HL-60 (cell line): ENCODE measurements at regions not wholly inside any gene's neighbourhood (a gene's known extent, or its start where the extent isn't known, plus 50 kb on each side); places are given as distances from the start of the nearest gene placed in this dataset.

Source experiments
- DNase-seq, 2 experiments: peaks; one replicate each; pipeline ENCODE4 v3.0.0-alpha.2; 2010 to 2020; ENCODE audit warnings: low read depth in 1 of 2, low spot score in 1 of 2
- H3K27ac ChIP-seq: fragments of 250-450 bp; sonication (Bioruptor Pico); replicated peaks from 2 replicates; pipeline ENCODE4 v1.5.1; 2020; ENCODE audit warnings: mild to moderate bottlenecking, moderate library complexity
- H3K27me3 ChIP-seq: fragments of 250-450 bp; sonication (Bioruptor Pico); 2 replicates; pipeline ENCODE4 v1.5.1; 2021; ENCODE audit warnings: mild to moderate bottlenecking, moderate library complexity; ENCODE audit not compliant: insufficient read depth, poor library complexity, severe bottlenecking
- H3K4me3 ChIP-seq: replicated peaks from 2 replicates; pipeline ENCODE4 v1.5.1; 2011; ENCODE audit warnings: mild to moderate bottlenecking, control low read depth, low read length; ENCODE audit not compliant: insufficient read depth
- GABPA ChIP-seq: IDR thresholded peaks from 2 replicates; pipeline ENCODE4 v1.6.1; 2012; ENCODE audit warnings: low read depth
- POLR2AphosphoS5 ChIP-seq: IDR thresholded peaks from 2 replicates; pipeline ENCODE4 v1.6.1; 2012; ENCODE audit warnings: low read depth
- SPI1 ChIP-seq: IDR thresholded peaks from 2 replicates; pipeline ENCODE4 v1.6.1; 2012; ENCODE audit warnings: low read depth, mild to moderate bottlenecking, borderline replicate concordance
- TF ChIP-seq, protein P1 (sequence below): IDR thresholded peaks from 2 replicates; pipeline ENCODE4 v1.6.1; 2012; ENCODE audit warnings: low read depth; ENCODE audit not compliant: insufficient replicate concordance
- TF ChIP-seq, protein P2 (sequence below): IDR thresholded peaks from one replicate; pipeline ENCODE4 v1.5.1; 2011; ENCODE audit warnings: low read length, control low read depth, inconsistent platforms; ENCODE audit not compliant: insufficient read depth

GRCh38 chr4:13054420-13054970, 429.6 kb downstream of the RAB28 start:
- Histone ChIP-seq H3K27me3 (no peaks in the 10 kb centered on the region), H3K4me3 (no peak overlapping the region), H3K27ac (no peak overlapping the region)
- TF ChIP-seq, protein P1, sequence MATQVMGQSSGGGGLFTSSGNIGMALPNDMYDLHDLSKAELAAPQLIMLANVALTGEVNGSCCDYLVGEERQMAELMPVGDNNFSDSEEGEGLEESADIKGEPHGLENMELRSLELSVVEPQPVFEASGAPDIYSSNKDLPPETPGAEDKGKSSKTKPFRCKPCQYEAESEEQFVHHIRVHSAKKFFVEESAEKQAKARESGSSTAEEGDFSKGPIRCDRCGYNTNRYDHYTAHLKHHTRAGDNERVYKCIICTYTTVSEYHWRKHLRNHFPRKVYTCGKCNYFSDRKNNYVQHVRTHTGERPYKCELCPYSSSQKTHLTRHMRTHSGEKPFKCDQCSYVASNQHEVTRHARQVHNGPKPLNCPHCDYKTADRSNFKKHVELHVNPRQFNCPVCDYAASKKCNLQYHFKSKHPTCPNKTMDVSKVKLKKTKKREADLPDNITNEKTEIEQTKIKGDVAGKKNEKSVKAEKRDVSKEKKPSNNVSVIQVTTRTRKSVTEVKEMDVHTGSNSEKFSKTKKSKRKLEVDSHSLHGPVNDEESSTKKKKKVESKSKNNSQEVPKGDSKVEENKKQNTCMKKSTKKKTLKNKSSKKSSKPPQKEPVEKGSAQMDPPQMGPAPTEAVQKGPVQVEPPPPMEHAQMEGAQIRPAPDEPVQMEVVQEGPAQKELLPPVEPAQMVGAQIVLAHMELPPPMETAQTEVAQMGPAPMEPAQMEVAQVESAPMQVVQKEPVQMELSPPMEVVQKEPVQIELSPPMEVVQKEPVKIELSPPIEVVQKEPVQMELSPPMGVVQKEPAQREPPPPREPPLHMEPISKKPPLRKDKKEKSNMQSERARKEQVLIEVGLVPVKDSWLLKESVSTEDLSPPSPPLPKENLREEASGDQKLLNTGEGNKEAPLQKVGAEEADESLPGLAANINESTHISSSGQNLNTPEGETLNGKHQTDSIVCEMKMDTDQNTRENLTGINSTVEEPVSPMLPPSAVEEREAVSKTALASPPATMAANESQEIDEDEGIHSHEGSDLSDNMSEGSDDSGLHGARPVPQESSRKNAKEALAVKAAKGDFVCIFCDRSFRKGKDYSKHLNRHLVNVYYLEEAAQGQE, result no peak
- no peak for TF ChIP-seq POLR2AphosphoS5
- TF ChIP-seq SPI1, result no peak
- TF ChIP-seq, protein P2, sequence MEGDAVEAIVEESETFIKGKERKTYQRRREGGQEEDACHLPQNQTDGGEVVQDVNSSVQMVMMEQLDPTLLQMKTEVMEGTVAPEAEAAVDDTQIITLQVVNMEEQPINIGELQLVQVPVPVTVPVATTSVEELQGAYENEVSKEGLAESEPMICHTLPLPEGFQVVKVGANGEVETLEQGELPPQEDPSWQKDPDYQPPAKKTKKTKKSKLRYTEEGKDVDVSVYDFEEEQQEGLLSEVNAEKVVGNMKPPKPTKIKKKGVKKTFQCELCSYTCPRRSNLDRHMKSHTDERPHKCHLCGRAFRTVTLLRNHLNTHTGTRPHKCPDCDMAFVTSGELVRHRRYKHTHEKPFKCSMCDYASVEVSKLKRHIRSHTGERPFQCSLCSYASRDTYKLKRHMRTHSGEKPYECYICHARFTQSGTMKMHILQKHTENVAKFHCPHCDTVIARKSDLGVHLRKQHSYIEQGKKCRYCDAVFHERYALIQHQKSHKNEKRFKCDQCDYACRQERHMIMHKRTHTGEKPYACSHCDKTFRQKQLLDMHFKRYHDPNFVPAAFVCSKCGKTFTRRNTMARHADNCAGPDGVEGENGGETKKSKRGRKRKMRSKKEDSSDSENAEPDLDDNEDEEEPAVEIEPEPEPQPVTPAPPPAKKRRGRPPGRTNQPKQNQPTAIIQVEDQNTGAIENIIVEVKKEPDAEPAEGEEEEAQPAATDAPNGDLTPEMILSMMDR, result no peak
- TF ChIP-seq GABPA, result no peak
- no peak for DNase-seq

- no peak for DNase-seq
- Histone ChIP-seq H3K27ac (no peak overlapping the region), H3K27me3 (no peaks in the 10 kb centered on the region), H3K4me3 (no peak overlapping the region)
- no peak for TF ChIP-seq SPI1
- TF ChIP-seq, protein P1, result no peak
- no peak for TF ChIP-seq GABPA
- TF ChIP-seq, protein P2, result no peak
- no peak for TF ChIP-seq POLR2AphosphoS5
These were observed 436.5 kb downstream of the RAB28 start for GRCh38 chr4:13047591-13047990.

GRCh38 chr4:13036841-13037240, 447.3 kb downstream of the RAB28 start:
- no peak for DNase-seq
- Histone ChIP-seq H3K4me3 (no peak overlapping the region), H3K27me3 (no peaks in the 10 kb centered on the region), H3K27ac (no peak overlapping the region)
- no peak for TF ChIP-seq POLR2AphosphoS5
- TF ChIP-seq, protein P1, result no peak
- TF ChIP-seq GABPA, result no peak
- TF ChIP-seq, protein P2, result no peak
